GM10266 (cell line): ENCODE measurements at regions not wholly inside any gene's neighbourhood (a gene's known extent, or its start where the extent isn't known, plus 50 kb on each side); places are given as distances from the start of the nearest gene placed in this dataset.
A peak's percentile ranks its signal among the peaks of the same experiment; 100 is the strongest.

Experiments
- DNase-seq: peaks from one replicate; pipeline ENCODE4 v3.0.0; 2012; ENCODE audit errors: extremely low spot score
- TF ChIP-seq, protein P1 (sequence below): IDR thresholded peaks from 2 replicates; pipeline ENCODE4 v1.5.1; 2012; ENCODE audit warnings: mild to moderate bottlenecking, low read depth; ENCODE audit not compliant: control insufficient read depth, insufficient read depth; ENCODE audit errors: missing control alignments

DNA sequence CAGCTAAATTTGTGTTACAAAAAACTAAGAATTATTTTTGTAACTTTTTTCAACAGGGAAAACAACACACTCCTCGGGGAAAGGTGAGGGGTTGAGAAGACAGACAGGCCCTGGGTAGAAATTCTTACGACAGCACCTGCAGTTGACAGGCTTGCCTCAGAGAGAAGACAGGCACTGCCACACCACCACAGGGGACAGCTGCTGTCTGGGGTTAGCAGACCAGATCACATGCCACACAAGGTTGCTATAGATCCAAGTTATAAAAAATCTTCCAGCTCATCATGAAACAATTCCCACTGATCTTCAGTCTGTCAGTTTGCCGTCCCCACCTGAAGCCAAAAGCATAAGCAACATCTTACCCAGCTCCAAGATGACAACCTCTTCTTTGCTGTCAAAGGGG lies 143.2 kb upstream of the ZCCHC13 start:
- TF ChIP-seq, protein P1, sequence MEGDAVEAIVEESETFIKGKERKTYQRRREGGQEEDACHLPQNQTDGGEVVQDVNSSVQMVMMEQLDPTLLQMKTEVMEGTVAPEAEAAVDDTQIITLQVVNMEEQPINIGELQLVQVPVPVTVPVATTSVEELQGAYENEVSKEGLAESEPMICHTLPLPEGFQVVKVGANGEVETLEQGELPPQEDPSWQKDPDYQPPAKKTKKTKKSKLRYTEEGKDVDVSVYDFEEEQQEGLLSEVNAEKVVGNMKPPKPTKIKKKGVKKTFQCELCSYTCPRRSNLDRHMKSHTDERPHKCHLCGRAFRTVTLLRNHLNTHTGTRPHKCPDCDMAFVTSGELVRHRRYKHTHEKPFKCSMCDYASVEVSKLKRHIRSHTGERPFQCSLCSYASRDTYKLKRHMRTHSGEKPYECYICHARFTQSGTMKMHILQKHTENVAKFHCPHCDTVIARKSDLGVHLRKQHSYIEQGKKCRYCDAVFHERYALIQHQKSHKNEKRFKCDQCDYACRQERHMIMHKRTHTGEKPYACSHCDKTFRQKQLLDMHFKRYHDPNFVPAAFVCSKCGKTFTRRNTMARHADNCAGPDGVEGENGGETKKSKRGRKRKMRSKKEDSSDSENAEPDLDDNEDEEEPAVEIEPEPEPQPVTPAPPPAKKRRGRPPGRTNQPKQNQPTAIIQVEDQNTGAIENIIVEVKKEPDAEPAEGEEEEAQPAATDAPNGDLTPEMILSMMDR: no peak

GRCh38 chrX:74160358-74160757 lies 143.6 kb upstream of the ZCCHC13 start:
- DNase-seq: no peak
- TF ChIP-seq, protein P1: no peak

More for the DNA sequence above, 143.2 kb upstream of the ZCCHC13 start:
- no peak for DNase-seq

- TF ChIP-seq, protein P1: no peak
- DNase-seq: no peak
Measured at GRCh38 chrX:74147439-74147838, 156.5 kb upstream of the ZCCHC13 start.

DNA sequence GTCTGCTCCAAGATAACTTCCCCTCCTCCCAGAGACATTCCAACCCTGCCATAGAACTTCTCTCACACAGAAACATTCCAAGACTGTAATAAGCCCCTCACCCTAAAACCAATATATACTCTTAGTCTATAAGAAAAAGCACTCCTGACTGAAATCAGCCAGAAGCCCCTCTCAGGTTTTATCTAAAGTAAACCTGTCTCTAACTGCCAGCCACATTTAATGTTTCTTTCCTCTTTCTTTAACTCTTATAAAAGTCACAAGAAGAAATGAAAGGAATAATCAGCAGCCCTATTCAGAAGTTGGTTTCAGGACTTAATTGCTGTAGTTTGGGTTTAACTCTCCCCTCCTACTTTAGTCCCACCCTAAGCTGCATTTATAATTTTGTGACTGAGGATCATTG lies 165.0 kb upstream of the ZCCHC13 start:
- no peak for DNase-seq

GRCh38 chrX:74133156-74133796 lies 170.7 kb upstream of the ZCCHC13 start:
- TF ChIP-seq, protein P1: peak; percentile 55
- DNase-seq: peak; percentile 20

More for the DNA sequence above, 165.0 kb upstream of the ZCCHC13 start:
- TF ChIP-seq, protein P1: no peak

- DNase-seq: no peak
- TF ChIP-seq, protein P1: no peak
Measured at GRCh38 chrX:74132280-74132679, 171.7 kb upstream of the ZCCHC13 start.

- TF ChIP-seq, protein P1: no peak
- no peak for DNase-seq
Measured at GRCh38 chrX:74119016-74119910, 184.7 kb upstream of the ZCCHC13 start.
